PC-3 (cell line): ENCODE measurements at regions not wholly inside any gene's neighbourhood (a gene's known extent, or its start where the extent isn't known, plus 50 kb on each side); places are given as distances from the start of the nearest gene placed in this dataset.

ENCODE experiments used
- ATAC-seq: fragments of 200-7000 bp; cut with Tn5 transposase; 2 replicates; pipeline ENCODE4 v1.9.1; 2020; ENCODE audit warnings: mild to moderate bottlenecking, moderate library complexity
- BruUV-seq: library from RNA; stranded (reverse); fragments of 400-500 nt; replicated peaks from 2 replicates; lab custom pipeline; 2021; lab: Mats Ljungman, UMichigan
- CTCF ChIA-PET: fragments of 300-600 bp; sonication (Branson Sonifier 250); formaldehyde crosslinking; loops from one replicate; lab custom pipeline; 2022; ENCODE audit warnings: antibody characterized with exemption; lab: Charles Lee
- POLR2A ChIA-PET: fragments of 300-600 bp; sonication (Branson Sonifier 250); formaldehyde crosslinking; loops from one replicate; lab custom pipeline; 2022; ENCODE audit warnings: antibody characterized with exemption; ENCODE audit not compliant: unreplicated experiment; lab: Charles Lee
- DNase-seq: peaks from one replicate; pipeline ENCODE4 v3.0.0-alpha.2; 2015
- H2AFZ ChIP-seq: fragments of 300-600 bp; sonication (generic); 2 replicates; pipeline ENCODE4 v1.6.0; 2016; ENCODE audit warnings: antibody characterized with exemption, low read length
- H3F3A ChIP-seq: fragments of 300-600 bp; sonication (generic); one replicate; pipeline ENCODE4 v1.6.0; 2017; ENCODE audit warnings: antibody characterized with exemption, low read length, control low read depth, mild to moderate bottlenecking; ENCODE audit not compliant: unreplicated experiment
- H3K27ac ChIP-seq: fragments of 300-600 bp; sonication (generic); 2 replicates; pipeline ENCODE4 v1.5.1; 2016; ENCODE audit warnings: mild to moderate bottlenecking, low read length
- H3K27me3 ChIP-seq: fragments of 300-600 bp; sonication (generic); 2 replicates; pipeline ENCODE4 v1.6.1; 2016; ENCODE audit warnings: low read length, mixed read lengths
- H3K36me3 ChIP-seq: fragments of 300-600 bp; sonication (generic); 2 replicates; pipeline ENCODE4 v1.6.1; 2016; ENCODE audit warnings: low read depth, mixed run types, low read length, mixed read lengths
- H3K4me1 ChIP-seq: fragments of 300-600 bp; sonication (generic); 2 replicates; pipeline ENCODE4 v1.5.1; 2016; ENCODE audit warnings: low read length; ENCODE audit not compliant: insufficient read depth
- H3K4me2 ChIP-seq: fragments of 300-600 bp; sonication (generic); 2 replicates; pipeline ENCODE4 v1.6.0; 2016; ENCODE audit warnings: low read length
- H3K4me3 ChIP-seq: fragments of 300-600 bp; sonication (generic); 2 replicates; pipeline ENCODE4 v1.5.1; 2016; ENCODE audit warnings: mild to moderate bottlenecking, low read length, mixed read lengths
- H3K79me2 ChIP-seq: fragments of 300-600 bp; sonication (generic); 2 replicates; pipeline ENCODE4 v1.6.1; 2017; ENCODE audit warnings: low read length, mixed read lengths
- H3K9ac ChIP-seq: fragments of 300-600 bp; sonication (generic); 2 replicates; pipeline ENCODE4 v1.6.0; 2016; ENCODE audit warnings: mild to moderate bottlenecking, low read length
- H3K9me2 ChIP-seq: fragments of 300-600 bp; sonication (generic); replicated peaks from 2 replicates; pipeline ENCODE4 v1.6.1; 2016; ENCODE audit warnings: mixed run types, low read length, mixed read lengths
- H3K9me3 ChIP-seq: fragments of 300-600 bp; sonication (generic); 2 replicates; pipeline ENCODE4 v1.6.1; 2016; ENCODE audit warnings: low read length, mixed read lengths
- H4K20me1 ChIP-seq: fragments of 300-600 bp; sonication (generic); 2 replicates; pipeline ENCODE4 v1.6.1; 2016; ENCODE audit warnings: low read length, mixed read lengths
- EZH2 ChIP-seq: fragments of 300-600 bp; sonication (generic); IDR thresholded peaks from one replicate; pipeline ENCODE4 v1.6.1; 2017; ENCODE audit warnings: antibody characterized with exemption, mild to moderate bottlenecking, low read length; ENCODE audit not compliant: unreplicated experiment
- EZH2phosphoT487 ChIP-seq: fragments of 300-600 bp; sonication (generic); IDR thresholded peaks from 2 replicates; pipeline ENCODE4 v1.6.1; 2018; ENCODE audit warnings: mild to moderate bottlenecking, antibody characterized with exemption, low read length, borderline replicate concordance
- intact Hi-C: fragments of 100-400 bp; cut with micrococcal nuclease; formaldehyde crosslinking; loops from 2 replicates; pipeline ENCODE4 v1.9.0; 2023
- TF ChIP-seq, protein P1 (sequence below): fragments of 300-600 bp; sonication (generic); conservative IDR thresholded peaks from 2 replicates; pipeline ENCODE4 v1.5.1; 2017; ENCODE audit warnings: antibody characterized with exemption, low read depth, mild to moderate bottlenecking, low read length

DNA sequence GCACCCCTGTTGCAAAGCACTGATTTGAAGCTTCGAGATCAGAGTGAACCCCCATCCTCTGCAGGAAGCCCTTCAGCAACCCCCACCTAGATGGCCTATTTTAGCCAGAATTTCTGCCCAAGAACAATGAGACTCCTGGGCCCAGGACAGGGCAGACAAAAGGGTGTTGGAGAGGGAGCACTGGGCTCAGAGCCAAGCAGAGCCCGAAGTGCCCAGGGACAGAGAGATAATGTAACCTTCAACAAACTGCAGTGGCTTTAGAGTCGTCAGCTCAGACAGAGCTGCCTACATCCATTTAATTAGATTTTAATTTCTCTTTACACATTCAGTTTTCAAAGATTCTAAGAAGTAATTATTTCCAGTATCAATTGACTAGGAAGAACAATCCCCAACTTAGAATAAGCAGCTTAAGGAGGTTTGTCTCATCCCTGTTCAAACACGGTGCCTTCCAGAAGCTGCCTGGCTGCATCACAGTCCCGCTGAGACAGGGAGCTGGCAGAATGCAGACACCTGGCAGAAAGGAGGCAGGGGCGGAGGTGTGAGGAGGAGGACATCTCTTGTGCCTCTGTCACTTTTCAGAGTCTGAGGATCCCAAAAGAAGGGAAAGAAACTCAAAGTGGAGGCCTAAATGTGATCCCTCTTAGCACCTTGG, 504.9 kb upstream of the CCDC196 start:
- CTCF ChIA-PET, result no interaction called here

GRCh38 chr14:65986041-65986440, 500.1 kb upstream of the CCDC196 start:
- TF ChIP-seq, protein P1, sequence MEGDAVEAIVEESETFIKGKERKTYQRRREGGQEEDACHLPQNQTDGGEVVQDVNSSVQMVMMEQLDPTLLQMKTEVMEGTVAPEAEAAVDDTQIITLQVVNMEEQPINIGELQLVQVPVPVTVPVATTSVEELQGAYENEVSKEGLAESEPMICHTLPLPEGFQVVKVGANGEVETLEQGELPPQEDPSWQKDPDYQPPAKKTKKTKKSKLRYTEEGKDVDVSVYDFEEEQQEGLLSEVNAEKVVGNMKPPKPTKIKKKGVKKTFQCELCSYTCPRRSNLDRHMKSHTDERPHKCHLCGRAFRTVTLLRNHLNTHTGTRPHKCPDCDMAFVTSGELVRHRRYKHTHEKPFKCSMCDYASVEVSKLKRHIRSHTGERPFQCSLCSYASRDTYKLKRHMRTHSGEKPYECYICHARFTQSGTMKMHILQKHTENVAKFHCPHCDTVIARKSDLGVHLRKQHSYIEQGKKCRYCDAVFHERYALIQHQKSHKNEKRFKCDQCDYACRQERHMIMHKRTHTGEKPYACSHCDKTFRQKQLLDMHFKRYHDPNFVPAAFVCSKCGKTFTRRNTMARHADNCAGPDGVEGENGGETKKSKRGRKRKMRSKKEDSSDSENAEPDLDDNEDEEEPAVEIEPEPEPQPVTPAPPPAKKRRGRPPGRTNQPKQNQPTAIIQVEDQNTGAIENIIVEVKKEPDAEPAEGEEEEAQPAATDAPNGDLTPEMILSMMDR, result no peak
- no peak for TF ChIP-seq EZH2
- TF ChIP-seq EZH2phosphoT487, result no peak
- BruUV-seq, result no TSS peak

More for the DNA sequence above, 504.9 kb upstream of the CCDC196 start:
- no TSS peak for BruUV-seq
- POLR2A ChIA-PET, result no interaction called here
- H3K9ac ChIP-seq, result no peak overlapping the region
- H3K4me3 ChIP-seq, result no peak overlapping the region
- DNase-seq, result no peak
- H3F3A ChIP-seq, result no peaks in the 10 kb centered on the region
- H3K4me1 ChIP-seq, result no peaks in the 10 kb centered on the region
- no peak overlapping the region for H3K27ac ChIP-seq
- no peaks in the 10 kb centered on the region for H4K20me1 ChIP-seq
- H3K4me2 ChIP-seq, result no peak overlapping the region
- no peaks in the 10 kb centered on the region for H3K9me3 ChIP-seq
- H3K79me2 ChIP-seq, result no peaks in the 10 kb centered on the region
- H3K36me3 ChIP-seq, result no peaks in the 10 kb centered on the region
- ATAC-seq, result no peak
- intact Hi-C loops, result no loop called here
- H3K27me3 ChIP-seq, result peaks cover 61% of the 10 kb centered on the region
- no peak for TF ChIP-seq EZH2
- TF ChIP-seq EZH2phosphoT487, result no peak
- TF ChIP-seq, protein P1, result no peak
- no peaks in the 10 kb centered on the region for H3K9me2 ChIP-seq
- H2AFZ ChIP-seq, result no peak overlapping the region

DNA sequence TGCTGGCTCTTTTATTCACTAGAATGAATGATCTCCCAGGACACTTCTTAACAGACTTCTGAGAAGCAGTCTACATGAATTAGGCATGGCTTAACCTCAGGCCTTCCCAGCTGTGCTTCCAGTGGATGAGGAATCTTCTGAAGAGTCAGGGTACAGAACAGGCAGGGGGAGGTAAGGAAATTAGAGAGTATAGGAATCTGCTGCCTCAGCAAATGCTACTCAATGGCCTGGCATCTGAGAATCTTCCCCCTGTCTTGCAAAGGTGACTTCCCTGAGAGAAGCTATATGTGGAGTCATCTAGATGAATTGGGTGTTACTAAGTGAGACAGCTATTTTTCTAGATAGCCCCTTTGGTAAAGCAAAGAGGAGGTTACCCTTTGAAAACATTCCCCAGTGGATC, 496.2 kb upstream of the CCDC196 start:
- Histone ChIP-seq H3K4me1 (no peaks in the 10 kb centered on the region), H3K4me2 (no peak overlapping the region), H3K36me3 (no peaks in the 10 kb centered on the region), H3K9me3 (no peaks in the 10 kb centered on the region), H3K9me2 (no peaks in the 10 kb centered on the region), H3K4me3 (no peak overlapping the region), H4K20me1 (no peaks in the 10 kb centered on the region), H3K27ac (no peak overlapping the region), H3K9ac (no peak overlapping the region), H3K27me3 (peaks cover 36% of the 10 kb centered on the region), H3F3A (no peaks in the 10 kb centered on the region), H3K79me2 (no peaks in the 10 kb centered on the region), H2AFZ (no peak overlapping the region)
- no peak for ATAC-seq
- no peak for DNase-seq
- no TSS peak for BruUV-seq
- intact Hi-C loops, result no loop called here
- CTCF ChIA-PET, result no interaction called here
- TF ChIP-seq, protein P1, result no peak
- TF ChIP-seq EZH2phosphoT487 (no peak), EZH2 (no peak)
- POLR2A ChIA-PET, result no interaction called here

More at GRCh38 chr14:65986041-65986440, 500.1 kb upstream of the CCDC196 start:
- Histone ChIP-seq H3K27me3 (peaks cover 57% of the 10 kb centered on the region), H3K9me3 (no peaks in the 10 kb centered on the region), H3K36me3 (no peaks in the 10 kb centered on the region), H3K4me3 (no peak overlapping the region), H4K20me1 (no peaks in the 10 kb centered on the region), H3K4me2 (no peak overlapping the region), H3K79me2 (no peaks in the 10 kb centered on the region), H3K9me2 (no peaks in the 10 kb centered on the region), H3K27ac (no peak overlapping the region), H3K9ac (no peak overlapping the region), H2AFZ (no peak overlapping the region), H3F3A (no peaks in the 10 kb centered on the region), H3K4me1 (no peaks in the 10 kb centered on the region)
- POLR2A ChIA-PET, result no interaction called here
- CTCF ChIA-PET, result no interaction called here
- intact Hi-C loops, result no loop called here
- ATAC-seq (no peak), DNase-seq (no peak)
